Subcutaneous abdominal adipose tissue (tissue), 5 donors: ENCODE measurements at regions not wholly inside any gene's neighbourhood (a gene's known extent, or its start where the extent isn't known, plus 50 kb on each side); places are given as distances from the start of the nearest gene placed in this dataset.

Source experiments
- H3K27ac ChIP-seq: one replicate; pipeline ENCODE4 v1.7.0; 2013; ENCODE audit warnings: low read depth, mild to moderate bottlenecking, inconsistent platforms, low read length, moderate library complexity
- H3K27me3 ChIP-seq, 5 donors: one replicate each; pipeline ENCODE4 v1.7.0; 2013; ENCODE audit warnings: low read length in 5 of 5, inconsistent platforms in 1 of 5; ENCODE audit not compliant: control insufficient read depth in 5 of 5, insufficient read depth in 4 of 5
- H3K36me3 ChIP-seq, 5 donors: one replicate each; pipeline ENCODE4 v1.7.0; 2013; ENCODE audit warnings: low read length in 5 of 5; ENCODE audit not compliant: control insufficient read depth in 5 of 5, insufficient read depth in 5 of 5
- H3K4me1 ChIP-seq, 5 donors: one replicate each; pipeline ENCODE4 v1.7.0; 2013; ENCODE audit warnings: low read length in 5 of 5, mild to moderate bottlenecking in 3 of 5, moderate library complexity in 1 of 5; ENCODE audit not compliant: control insufficient read depth in 5 of 5, insufficient read depth in 5 of 5
- H3K4me3 ChIP-seq, 5 donors: one replicate each; pipeline ENCODE4 v1.7.0; 2013; ENCODE audit warnings: low read length in 5 of 5, low read depth in 1 of 5
- H3K9ac ChIP-seq, 5 donors: one replicate each; pipeline ENCODE4 v1.7.0; 2013; ENCODE audit warnings: low read length in 5 of 5, mild to moderate bottlenecking in 4 of 5, moderate library complexity in 3 of 5
- H3K9me3 ChIP-seq, 5 donors: one replicate each; pipeline ENCODE4 v1.7.0; 2013; ENCODE audit warnings: low read length in 5 of 5; ENCODE audit not compliant: control insufficient read depth in 5 of 5
- donor health status: healthy.
- donor health status: healthy.
- donor health status: healthy.
- donor health status: healthy.
- donor health status: healthy.

- no peak overlapping the region for H3K4me3 ChIP-seq
- H3K36me3 ChIP-seq = no peaks in the 10 kb centered on the region
- H3K9me3 ChIP-seq = peaks cover 0 to 2% (median 0%) of the 10 kb centered on the region in 5 donors
- no peak overlapping the region for H3K27ac ChIP-seq
- peaks cover 0 to 3% (median 0%) of the 10 kb centered on the region in 5 donors for H3K4me1 ChIP-seq
- no peaks in the 10 kb centered on the region for H3K27me3 ChIP-seq
- H3K9ac ChIP-seq = no peak overlapping the region
Observed at GRCh38 chr7:15932318-15932717, 245.8 kb upstream of the MEOX2 start.

DNA sequence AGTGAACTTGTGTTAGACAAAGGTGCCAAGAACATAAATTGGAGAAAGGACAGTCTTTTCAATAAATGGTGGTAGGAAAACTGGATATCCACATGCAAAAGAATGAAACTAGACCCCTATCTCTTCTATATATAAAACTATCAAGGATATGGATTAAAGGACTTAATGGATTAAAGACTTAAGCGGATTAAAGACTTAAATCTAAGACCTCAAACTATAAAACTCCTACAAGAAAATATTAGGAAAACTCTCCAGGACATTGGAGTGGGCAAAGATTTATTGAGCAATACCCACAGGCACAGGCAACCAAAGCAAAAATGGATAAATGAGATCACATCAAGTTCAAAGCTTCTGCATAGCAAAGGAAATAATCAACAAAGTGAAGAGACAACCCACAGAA is 242.9 kb upstream of the MEOX2 start:
- no peak overlapping the region for H3K27ac ChIP-seq
- no peaks in the 10 kb centered on the region for H3K36me3 ChIP-seq
- peaks cover 0 to 11% (median 3%) of the 10 kb centered on the region in 5 donors for H3K9me3 ChIP-seq
- H3K27me3 ChIP-seq = no peaks in the 10 kb centered on the region
- no peaks in the 10 kb centered on the region for H3K4me1 ChIP-seq
- no peak overlapping the region for H3K4me3 ChIP-seq
- H3K9ac ChIP-seq = no peak overlapping the region

DNA sequence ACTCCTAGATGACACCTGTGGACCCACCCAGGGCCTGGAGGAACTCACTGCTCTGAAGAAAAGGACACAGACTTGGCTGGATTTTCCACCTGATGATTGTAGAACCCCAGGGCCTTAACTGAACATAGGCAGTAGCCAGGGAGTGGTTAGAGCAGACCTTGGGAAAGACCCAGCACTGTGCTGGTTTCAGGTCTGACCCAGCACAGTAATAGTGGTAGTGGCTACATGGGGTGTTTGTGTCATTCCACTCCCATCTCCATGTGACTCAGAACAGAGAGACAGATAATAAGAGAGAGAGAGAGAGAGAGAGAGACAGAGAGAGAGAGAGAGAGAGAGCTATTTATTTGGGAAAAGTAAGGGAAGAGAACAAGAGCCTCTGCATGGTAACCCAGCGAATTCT is 239.1 kb upstream of the MEOX2 start:
- Histone ChIP-seq H3K9ac (no peak overlapping the region), H3K9me3 (peaks cover 0 to 11% (median 5%) of the 10 kb centered on the region in 5 donors), H3K4me3 (no peak overlapping the region), H3K36me3 (no peaks in the 10 kb centered on the region), H3K4me1 (no peaks in the 10 kb centered on the region), H3K27ac (no peak overlapping the region), H3K27me3 (no peaks in the 10 kb centered on the region)

- Histone ChIP-seq H3K9me3 (peaks cover 0 to 11% (median 5%) of the 10 kb centered on the region in 5 donors), H3K4me1 (no peaks in the 10 kb centered on the region), H3K36me3 (no peaks in the 10 kb centered on the region), H3K4me3 (no peak overlapping the region), H3K27me3 (no peaks in the 10 kb centered on the region), H3K27ac (no peak overlapping the region), H3K9ac (no peak overlapping the region)
Observed at GRCh38 chr7:15924910-15925309, 238.4 kb upstream of the MEOX2 start.

- H3K9me3 ChIP-seq = peaks cover 0 to 9% (median 4%) of the 10 kb centered on the region in 5 donors
- no peaks in the 10 kb centered on the region for H3K27me3 ChIP-seq
- no peaks in the 10 kb centered on the region for H3K36me3 ChIP-seq
- H3K27ac ChIP-seq = no peak overlapping the region
- no peak overlapping the region for H3K4me3 ChIP-seq
- no peak overlapping the region for H3K9ac ChIP-seq
- H3K4me1 ChIP-seq = no peaks in the 10 kb centered on the region
Observed at GRCh38 chr7:15922002-15922401, 235.5 kb upstream of the MEOX2 start.

DNA sequence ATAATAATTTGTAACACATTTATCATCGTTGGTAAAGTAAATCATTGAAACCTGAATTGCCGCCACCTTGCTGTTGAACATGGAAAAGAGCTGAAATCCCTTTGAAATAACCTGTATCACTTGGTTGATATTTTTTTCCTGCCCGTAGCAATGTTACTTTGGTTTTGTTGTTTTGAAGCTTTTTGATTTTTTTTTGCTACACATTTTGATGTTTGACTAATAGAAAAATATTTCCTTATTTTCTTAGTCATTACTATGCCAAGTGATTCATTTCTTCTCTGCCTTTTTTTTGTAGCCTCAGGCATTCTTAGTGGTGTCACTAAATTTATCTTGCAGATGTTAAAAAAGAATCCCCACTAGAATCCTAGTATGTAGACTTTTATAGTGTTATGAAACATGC is 235.1 kb upstream of the MEOX2 start:
- Histone ChIP-seq H3K9me3 (peaks cover 0 to 7% (median 0%) of the 10 kb centered on the region in 5 donors), H3K9ac (no peak overlapping the region), H3K36me3 (no peaks in the 10 kb centered on the region), H3K27me3 (no peaks in the 10 kb centered on the region), H3K4me3 (no peak overlapping the region), H3K27ac (no peak overlapping the region), H3K4me1 (no peaks in the 10 kb centered on the region)

DNA sequence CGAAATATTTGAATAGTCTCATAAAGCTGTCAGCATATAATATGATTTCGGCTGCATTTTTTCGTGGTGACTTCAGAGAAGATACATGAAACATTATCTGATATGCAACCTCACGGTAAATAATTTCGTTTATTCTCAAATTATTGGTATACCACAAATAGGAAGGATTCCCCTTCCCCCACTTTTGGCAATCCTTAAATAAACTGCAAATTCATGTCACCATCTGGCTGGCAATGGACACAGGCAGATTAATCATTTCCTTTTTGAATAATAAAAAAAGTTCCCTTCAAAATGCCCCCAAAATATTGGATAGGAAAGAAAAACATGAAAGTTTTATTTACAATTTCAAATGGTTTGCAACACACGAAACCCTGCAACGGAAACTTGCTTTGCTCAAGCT is 234.5 kb upstream of the MEOX2 start:
- Histone ChIP-seq H3K4me3 (no peak overlapping the region), H3K27ac (no peak overlapping the region)

DNA sequence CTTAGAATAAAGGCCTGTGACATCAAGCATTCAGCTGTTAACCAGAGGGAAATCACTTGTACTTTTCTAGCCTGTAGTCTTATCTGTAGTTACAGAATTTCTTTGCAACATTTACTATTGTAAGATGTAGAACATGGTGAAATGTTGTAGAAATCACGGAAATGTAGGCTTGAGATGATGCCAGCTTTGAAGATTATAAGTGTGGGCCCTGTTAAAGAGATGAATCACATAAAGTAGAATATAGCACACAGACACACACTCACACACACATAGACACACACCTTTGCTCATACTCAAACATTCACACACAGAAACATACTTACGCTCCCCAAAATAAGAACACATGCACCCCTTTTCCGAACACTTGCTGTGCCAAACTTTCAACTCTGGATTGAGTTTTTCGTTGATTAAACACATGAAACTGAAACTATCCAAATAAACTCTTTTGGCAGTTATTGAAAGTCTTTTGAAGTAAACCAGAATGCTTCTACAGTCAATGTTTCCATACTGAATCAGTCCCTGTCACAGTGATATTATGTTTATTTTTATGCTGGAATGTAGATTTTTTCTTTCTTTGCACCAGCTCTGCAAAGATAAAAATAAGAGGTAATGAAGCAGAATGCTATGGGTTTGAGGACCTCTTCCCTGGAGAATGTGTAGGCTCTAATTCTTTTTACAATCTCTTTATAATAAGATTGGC is 230.3 kb upstream of the MEOX2 start:
- no peaks in the 10 kb centered on the region for H3K36me3 ChIP-seq
- no peaks in the 10 kb centered on the region for H3K27me3 ChIP-seq
- no peaks in the 10 kb centered on the region for H3K9me3 ChIP-seq
- H3K27ac ChIP-seq = no peak overlapping the region
- no peak overlapping the region for H3K9ac ChIP-seq
- H3K4me1 ChIP-seq = no peaks in the 10 kb centered on the region
- H3K4me3 ChIP-seq = peak overlapping the region in 1 of 5 donors; percentile 1

More for the DNA sequence above, 234.5 kb upstream of the MEOX2 start:
- Histone ChIP-seq H3K27me3 (no peaks in the 10 kb centered on the region), H3K36me3 (no peaks in the 10 kb centered on the region), H3K9ac (no peak overlapping the region), H3K9me3 (peaks cover 0 to 7% (median 0%) of the 10 kb centered on the region in 5 donors), H3K4me1 (no peaks in the 10 kb centered on the region)

DNA sequence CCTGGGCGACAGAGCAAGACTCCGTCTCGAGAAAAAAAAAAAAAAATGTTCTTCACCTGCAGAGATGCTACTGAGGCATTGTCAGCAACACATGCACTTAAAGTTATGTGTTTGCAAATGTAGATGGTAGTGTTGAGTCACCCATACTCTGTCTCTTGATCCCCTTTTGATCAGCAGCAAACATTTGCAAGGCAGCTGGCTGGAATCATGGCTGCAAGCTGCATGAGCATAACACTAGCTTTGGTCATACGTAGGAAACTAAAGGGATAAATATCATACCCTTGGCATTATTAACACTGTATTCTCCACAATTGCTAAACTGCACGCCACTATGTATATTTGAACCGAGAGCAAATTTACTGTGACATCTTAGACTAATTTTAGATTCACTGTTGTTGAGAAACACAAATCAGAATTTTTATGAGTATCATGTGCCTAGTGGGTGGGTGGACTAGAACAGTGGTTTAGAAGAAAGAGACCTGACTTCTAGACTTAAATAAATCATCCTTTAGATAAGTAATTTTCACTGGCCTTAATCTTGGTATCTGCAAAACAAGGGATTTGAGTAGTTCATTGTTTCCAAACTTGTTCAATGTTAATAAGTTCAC is 229.3 kb upstream of the MEOX2 start:
- Histone ChIP-seq H3K4me1 (no peaks in the 10 kb centered on the region), H3K27me3 (no peaks in the 10 kb centered on the region), H3K9me3 (no peaks in the 10 kb centered on the region), H3K4me3 (no peak overlapping the region), H3K27ac (no peak overlapping the region), H3K9ac (no peak overlapping the region), H3K36me3 (no peaks in the 10 kb centered on the region)

DNA sequence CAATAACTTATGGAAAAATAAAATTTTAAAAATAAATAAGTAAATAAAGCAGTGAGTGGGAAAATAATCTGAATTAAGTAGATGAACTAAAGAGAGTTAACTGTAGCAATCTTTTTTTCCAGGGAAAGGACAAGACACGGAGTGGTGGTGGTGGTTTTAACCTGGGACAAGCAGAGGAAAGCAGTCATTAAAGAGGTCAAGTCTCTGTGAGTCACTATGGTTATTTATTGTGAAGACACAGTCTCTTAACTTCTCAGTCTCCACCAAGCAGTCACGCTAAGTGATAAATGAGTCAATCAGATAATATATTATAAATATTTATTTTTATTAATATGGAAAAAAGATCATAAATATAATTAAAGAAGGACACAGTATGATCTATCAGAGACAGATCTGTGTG is 228.1 kb upstream of the MEOX2 start:
- no peaks in the 10 kb centered on the region for H3K36me3 ChIP-seq
- no peak overlapping the region for H3K9ac ChIP-seq
- H3K27ac ChIP-seq = no peak overlapping the region
- no peak overlapping the region for H3K4me3 ChIP-seq
- H3K4me1 ChIP-seq = peaks cover 0 to 2% (median 0%) of the 10 kb centered on the region in 5 donors
- H3K27me3 ChIP-seq = no peaks in the 10 kb centered on the region
- no peaks in the 10 kb centered on the region for H3K9me3 ChIP-seq
